Gastroesophageal sphincter (tissue), 4 donors: ENCODE measurements at regions not wholly inside any gene's neighbourhood (a gene's known extent, or its start where the extent isn't known, plus 50 kb on each side); places are given as distances from the start of the nearest gene placed in this dataset.
"Not testable (repeated sequence)": the region's sequence is repeated elsewhere in the genome, so short reads cannot be mapped to it uniquely, and the experiment has no call there.

ENCODE experiments used
- ATAC-seq: fragments of 150-250 bp; one replicate; pipeline ENCODE4 v1.9.1; 2016; ENCODE audit warnings: mild to moderate bottlenecking, moderate library complexity
- H3K27ac ChIP-seq, 4 donors: fragments of 200-600 bp; sonication (generic) in 3 of 4; 1 replicate in 3 of 4; 2 replicates in 1 of 4; pipeline ENCODE4 v1.5.1; 2016 to 2019
- H3K27me3 ChIP-seq: fragments of 200-600 bp; sonication (generic); one replicate; pipeline ENCODE4 v1.5.1; 2019
- H3K36me3 ChIP-seq, 2 donors: fragments of 200-600 bp; sonication (generic); one replicate each; pipeline ENCODE4 v1.5.1; 2019; ENCODE audit warnings: control low read depth in 1 of 2
- H3K4me1 ChIP-seq, 3 donors: fragments of 200-600 bp; sonication (generic); 1 replicate in 2 of 3; 2 replicates in 1 of 3; pipeline ENCODE4 v1.5.1; 2016 to 2019; ENCODE audit warnings: control low read depth in 2 of 3
- H3K4me3 ChIP-seq, 2 donors: fragments of 200-600 bp; sonication (generic); one replicate each; pipeline ENCODE4 v1.5.1; 2019; ENCODE audit warnings: mild to moderate bottlenecking in 1 of 2, moderate library complexity in 1 of 2
- H3K9me3 ChIP-seq, 3 donors: fragments of 200-600 bp; sonication (generic); one replicate each; pipeline ENCODE4 v1.5.1; 2017 to 2019; ENCODE audit warnings: control low read depth in 2 of 3
- EP300 ChIP-seq: sonication (generic); formaldehyde crosslinking; IDR thresholded peaks from one replicate; pipeline ENCODE4 v1.6.1; 2017; ENCODE audit warnings: antibody characterized with exemption, mild to moderate bottlenecking
- POLR2A ChIP-seq, 2 donors: fragments of 450-650 bp; IDR thresholded peaks; one replicate each; pipeline ENCODE4 v1.6.1; 2017; ENCODE audit warnings: antibody characterized with exemption in 2 of 2, mild to moderate bottlenecking in 2 of 2, moderate library complexity in 1 of 2
- POLR2AphosphoS5 ChIP-seq: sonication (generic); formaldehyde crosslinking; IDR thresholded peaks from one replicate; pipeline ENCODE4 v1.6.1; 2017; ENCODE audit warnings: antibody characterized with exemption
- WGBS, 2 donors: methylation state at CpG; one replicate each; pipeline ENCODE4 v1.1.5; 2018; ENCODE audit warnings: low coverage in 1 of 2; 5-methylcytosine and 5-hydroxymethylcytosine counted together
- TF ChIP-seq, protein P1 (sequence below), 4 experiments: fragments of 200-600 bp in 2 of 4; fragments of 450-650 bp in 2 of 4; sonication (generic) in 1 of 4; IDR thresholded peaks; one replicate each; pipeline ENCODE4 v1.5.1; 2017 to 2019; ENCODE audit warnings: antibody characterized with exemption in 4 of 4, mild to moderate bottlenecking in 2 of 4, moderate library complexity in 2 of 4

DNA sequence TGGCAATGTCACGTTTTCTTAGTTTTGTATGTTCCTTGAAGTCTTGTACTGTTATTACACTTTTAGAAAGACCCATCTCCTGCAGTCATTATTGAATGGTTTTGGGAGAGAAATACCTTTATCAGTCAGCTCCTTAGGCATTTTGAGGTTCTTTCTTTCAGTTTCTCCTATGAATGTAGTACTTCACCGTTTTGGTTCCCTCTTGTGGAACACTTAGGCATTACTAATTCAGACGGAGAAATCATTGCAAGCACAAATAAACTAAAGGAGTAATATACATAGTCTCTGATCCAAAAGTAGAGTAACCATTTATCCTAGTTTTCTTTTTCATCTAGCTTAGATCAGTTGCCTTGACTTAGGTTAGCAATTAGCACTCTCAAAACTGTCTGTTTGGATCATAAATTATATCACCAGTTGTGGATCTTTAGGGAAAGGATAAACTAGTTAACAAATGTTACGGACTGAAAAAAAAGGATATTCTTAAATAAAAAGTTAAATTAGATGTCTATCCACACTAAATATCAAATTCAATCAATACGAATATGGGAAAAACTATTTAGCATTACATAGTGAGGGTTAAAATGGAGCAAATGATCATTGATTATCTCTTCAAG is 1538.3 kb upstream of the SEL1L start:
- no peak overlapping the region for H3K4me3 ChIP-seq
- no peaks in the 10 kb centered on the region for H3K4me1 ChIP-seq
- no peak for ATAC-seq
- no peak for TF ChIP-seq EP300
- TF ChIP-seq, protein P1, sequence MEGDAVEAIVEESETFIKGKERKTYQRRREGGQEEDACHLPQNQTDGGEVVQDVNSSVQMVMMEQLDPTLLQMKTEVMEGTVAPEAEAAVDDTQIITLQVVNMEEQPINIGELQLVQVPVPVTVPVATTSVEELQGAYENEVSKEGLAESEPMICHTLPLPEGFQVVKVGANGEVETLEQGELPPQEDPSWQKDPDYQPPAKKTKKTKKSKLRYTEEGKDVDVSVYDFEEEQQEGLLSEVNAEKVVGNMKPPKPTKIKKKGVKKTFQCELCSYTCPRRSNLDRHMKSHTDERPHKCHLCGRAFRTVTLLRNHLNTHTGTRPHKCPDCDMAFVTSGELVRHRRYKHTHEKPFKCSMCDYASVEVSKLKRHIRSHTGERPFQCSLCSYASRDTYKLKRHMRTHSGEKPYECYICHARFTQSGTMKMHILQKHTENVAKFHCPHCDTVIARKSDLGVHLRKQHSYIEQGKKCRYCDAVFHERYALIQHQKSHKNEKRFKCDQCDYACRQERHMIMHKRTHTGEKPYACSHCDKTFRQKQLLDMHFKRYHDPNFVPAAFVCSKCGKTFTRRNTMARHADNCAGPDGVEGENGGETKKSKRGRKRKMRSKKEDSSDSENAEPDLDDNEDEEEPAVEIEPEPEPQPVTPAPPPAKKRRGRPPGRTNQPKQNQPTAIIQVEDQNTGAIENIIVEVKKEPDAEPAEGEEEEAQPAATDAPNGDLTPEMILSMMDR (IDR thresholded peaks at IDR 0.05), result no peak
- no peak for TF ChIP-seq POLR2AphosphoS5
- TF ChIP-seq POLR2A (IDR thresholded peaks at IDR 0.05), result no peak
- WGBS, 2 donors, result 64 to 70% methylated on average over 5 of the region's 5 CpGs
- H3K9me3 ChIP-seq, result no peaks in the 10 kb centered on the region
- no peak overlapping the region for H3K27ac ChIP-seq
- no peaks in the 10 kb centered on the region for H3K36me3 ChIP-seq
- no peaks in the 10 kb centered on the region for H3K27me3 ChIP-seq

- H3K4me1 ChIP-seq, result no peaks in the 10 kb centered on the region
- no peaks in the 10 kb centered on the region for H3K9me3 ChIP-seq
- WGBS, 2 donors, result 80 to 82% methylated on average over 4 of the region's 4 CpGs
- H3K27ac ChIP-seq, result no peak overlapping the region
- TF ChIP-seq EP300 (no peak), POLR2AphosphoS5 (no peak), POLR2A (IDR thresholded peaks at IDR 0.05) (no peak)
- TF ChIP-seq, protein P1 (IDR thresholded peaks at IDR 0.05), result no peak
- ATAC-seq, result no peak
- no peaks in the 10 kb centered on the region for H3K27me3 ChIP-seq
- H3K36me3 ChIP-seq, result no peaks in the 10 kb centered on the region
- H3K4me3 ChIP-seq, result no peak overlapping the region
Measured at GRCh38 chr14:83085136-83085535, 1551.5 kb upstream of the SEL1L start.

- no peaks in the 10 kb centered on the region for H3K9me3 ChIP-seq
- no peaks in the 10 kb centered on the region for H3K36me3 ChIP-seq
- H3K4me3 ChIP-seq, result no peak overlapping the region
- H3K4me1 ChIP-seq, result no peaks in the 10 kb centered on the region
- no peak overlapping the region for H3K27ac ChIP-seq
- TF ChIP-seq EP300 (no peak), POLR2A (IDR thresholded peaks at IDR 0.05) (no peak), POLR2AphosphoS5 (no peak)
- TF ChIP-seq, protein P1 (IDR thresholded peaks at IDR 0.05), result no peak
- no peaks in the 10 kb centered on the region for H3K27me3 ChIP-seq
- ATAC-seq, result no peak
- WGBS, 2 donors, result 50 to 53% methylated on average over 1 of the region's 1 CpG
Measured at GRCh38 chr14:83085725-83086124, 1552.1 kb upstream of the SEL1L start.

DNA sequence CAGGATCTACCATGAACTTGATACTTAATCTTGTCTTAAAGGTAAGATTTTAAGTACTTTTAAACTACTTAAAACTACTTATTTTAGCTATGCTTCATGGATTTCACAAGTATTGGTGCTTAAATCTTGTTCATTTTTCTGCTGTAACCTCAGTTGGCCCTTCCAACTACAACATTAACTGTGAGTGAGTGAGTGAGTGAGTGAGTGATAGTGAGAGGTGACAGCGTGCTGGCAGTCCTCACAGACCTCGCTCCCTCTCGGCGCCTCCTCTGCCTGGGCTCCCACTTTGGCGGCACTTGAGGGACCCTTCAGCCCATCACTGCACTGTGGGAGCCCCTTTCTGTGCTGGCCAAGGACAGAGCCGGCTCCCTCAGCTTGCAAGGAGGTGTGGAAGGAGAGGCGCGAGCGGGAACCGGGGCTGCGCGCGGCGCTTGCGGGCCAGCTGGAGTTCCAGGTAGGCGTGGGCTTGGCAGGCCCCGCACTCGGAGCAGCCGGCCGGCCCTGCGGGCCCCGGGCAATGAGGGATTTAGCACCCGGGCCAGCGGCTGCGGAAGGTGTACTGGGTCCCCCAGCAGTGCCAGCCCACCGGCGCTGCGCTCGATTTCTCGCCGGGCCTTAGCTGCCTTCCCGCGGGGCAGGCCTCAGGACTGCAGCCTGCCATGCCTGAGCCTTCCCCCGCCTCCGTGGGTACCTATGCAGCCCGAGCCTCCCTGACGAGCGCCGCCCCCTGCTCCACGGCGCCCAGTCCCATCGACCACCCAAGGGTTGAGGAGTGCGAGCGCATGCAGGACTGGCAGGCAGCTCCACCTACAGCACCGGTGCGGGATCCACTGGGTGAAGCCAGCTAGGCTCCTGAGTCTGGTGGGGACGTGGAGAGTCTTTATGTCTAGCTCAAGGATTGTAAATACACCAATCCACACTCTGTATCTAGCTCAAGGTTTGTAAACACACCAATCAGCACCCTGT is 1558.6 kb upstream of the SEL1L start:
- H3K9me3 ChIP-seq, ATAC-seq, H3K36me3 ChIP-seq, H3K4me1 ChIP-seq, H3K27ac ChIP-seq: not testable (repeated sequence)
- Histone ChIP-seq H3K4me3 (peak overlapping the region in 1 of 2 donors; percentile 14), H3K27me3 (peaks cover 11% of the 10 kb centered on the region)
- 26% methylated on average over 3 of the region's 47 CpGs; no CpG with 5 or more reads in 1 of the 2 donors for WGBS, 2 donors

DNA sequence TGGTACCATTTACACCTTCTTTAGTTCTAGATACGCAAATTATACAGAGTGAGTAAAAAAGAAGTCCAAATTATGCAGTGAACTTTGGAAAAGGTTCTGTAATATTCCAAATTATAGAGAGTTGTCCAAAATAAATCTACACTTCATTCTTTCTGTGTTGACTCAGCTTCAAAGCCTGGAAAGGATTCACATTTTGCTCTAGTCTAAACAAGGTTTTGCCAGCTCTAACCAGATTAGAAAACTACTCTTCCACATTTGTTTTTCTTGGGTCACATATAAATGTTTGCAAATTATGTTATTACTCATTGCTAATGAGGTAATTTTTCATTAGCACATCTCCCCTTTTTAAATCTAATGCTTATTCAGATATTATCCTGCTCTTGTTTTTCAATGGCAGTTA is 1562.4 kb upstream of the SEL1L start:
- WGBS, 2 donors, result 67 to 86% methylated on average over 1 of the region's 1 CpG
- Histone ChIP-seq H3K27ac (no peak overlapping the region), H3K4me3 (no peak overlapping the region), H3K4me1 (no peaks in the 10 kb centered on the region), H3K27me3 (peaks cover 11% of the 10 kb centered on the region), H3K9me3 (no peaks in the 10 kb centered on the region), H3K36me3 (no peaks in the 10 kb centered on the region)
- ATAC-seq, result no peak
- TF ChIP-seq, protein P1 (IDR thresholded peaks at IDR 0.05), result no peak
- TF ChIP-seq EP300 (no peak), POLR2A (IDR thresholded peaks at IDR 0.05) (no peak)
